Kidney tubule cell (primary cell): ENCODE measurements at regions not wholly inside any gene's neighbourhood (a gene's known extent, or its start where the extent isn't known, plus 50 kb on each side); places are given as distances from the start of the nearest gene placed in this dataset.

Experiments used
- DNase-seq: peaks from one replicate; pipeline ENCODE4 v3.0.0-alpha.2; 2018; ENCODE audit warnings: low spot score

DNA sequence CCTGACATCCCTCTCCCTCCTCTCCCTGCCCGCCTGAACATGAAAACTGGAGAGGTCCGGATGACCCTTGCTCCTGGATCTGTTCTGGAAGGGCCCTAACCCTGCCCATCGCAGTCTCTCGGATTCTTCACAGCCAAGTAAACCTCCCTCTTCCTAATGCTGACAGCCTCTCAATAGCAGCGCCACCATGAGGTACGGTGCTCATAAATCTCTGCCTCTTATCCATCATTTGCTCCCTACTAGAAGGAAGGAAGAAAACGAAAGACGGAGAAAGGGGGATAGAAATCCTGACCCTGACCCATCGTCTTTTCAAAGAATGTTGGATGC lies 257.9 kb downstream of the BCL11A start:
- no peak for DNase-seq

DNA sequence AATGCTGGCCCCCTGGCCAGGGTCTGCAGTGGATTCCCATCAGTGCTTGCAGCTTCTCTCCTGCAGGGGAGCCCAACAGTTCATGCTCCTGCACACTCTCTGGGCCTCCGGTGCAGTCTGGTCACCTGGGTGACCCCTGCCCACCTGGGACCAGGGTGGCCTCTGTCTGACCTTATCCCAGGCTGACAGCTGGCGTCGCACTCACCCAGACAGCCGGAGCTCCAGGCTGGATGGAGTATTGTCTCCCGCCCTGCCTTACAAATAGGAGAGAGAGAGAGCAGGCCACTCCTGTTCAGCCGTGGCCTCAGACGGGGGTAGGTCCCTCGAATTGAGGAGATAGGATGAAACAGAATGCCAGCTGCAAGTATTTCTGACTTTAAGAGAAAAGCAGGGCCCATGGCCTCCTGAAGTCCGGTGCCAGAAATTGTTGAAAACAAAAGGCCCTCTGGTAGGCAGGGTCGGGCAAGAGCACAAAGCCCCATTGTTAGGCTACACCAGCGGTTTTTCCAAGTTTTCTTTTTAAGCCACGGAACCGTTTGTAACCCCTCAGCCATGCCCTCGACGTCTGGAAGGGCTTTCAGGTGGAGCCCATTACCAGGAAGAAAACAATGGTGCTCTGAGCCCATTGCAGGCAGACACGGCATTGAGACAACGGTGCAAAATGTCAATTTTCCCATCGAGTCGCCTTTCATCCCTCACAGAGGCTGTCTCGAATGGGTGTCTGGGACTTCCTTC lies 258.4 kb downstream of the BCL11A start:
- DNase-seq = no peak

DNA sequence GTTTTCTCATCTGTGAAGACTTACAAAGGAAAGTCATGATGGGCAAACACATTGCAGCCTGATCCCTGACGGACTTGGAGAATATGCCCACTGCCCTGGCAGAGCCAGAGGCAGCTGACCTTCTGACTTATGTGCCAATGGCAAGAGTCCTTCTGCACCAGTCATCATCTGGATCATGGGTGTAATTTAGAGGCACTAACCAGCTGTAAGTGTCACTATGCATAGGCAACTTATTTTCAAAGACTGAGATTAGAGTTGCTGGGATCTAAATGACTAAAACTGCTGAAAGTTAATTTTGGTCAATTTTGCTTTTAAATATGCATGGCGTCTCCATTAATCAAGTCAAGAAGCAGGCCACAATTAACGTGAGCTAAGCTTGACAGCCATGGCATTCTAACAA lies 261.2 kb downstream of the BCL11A start:
- DNase-seq = no peak

DNA sequence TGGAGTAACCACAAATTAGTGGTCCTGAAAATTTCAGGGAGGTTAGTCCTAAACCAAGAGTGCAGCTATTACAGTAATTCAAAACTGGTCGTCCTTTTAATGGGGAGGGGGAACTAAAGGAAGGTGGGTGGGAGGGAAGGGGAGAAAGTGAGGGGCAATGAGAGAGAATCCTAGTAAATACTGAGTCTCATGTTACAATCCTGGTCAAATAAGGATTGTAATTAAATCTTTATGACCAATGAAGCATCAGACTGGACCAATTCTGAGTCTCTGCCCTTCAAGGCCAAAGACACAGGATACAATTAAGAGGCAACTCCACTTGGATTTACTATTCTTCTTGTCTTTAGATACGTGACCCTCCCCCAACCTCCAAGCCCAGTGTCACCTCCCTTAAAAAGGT lies 262.9 kb downstream of the BCL11A start:
- DNase-seq = no peak

DNA sequence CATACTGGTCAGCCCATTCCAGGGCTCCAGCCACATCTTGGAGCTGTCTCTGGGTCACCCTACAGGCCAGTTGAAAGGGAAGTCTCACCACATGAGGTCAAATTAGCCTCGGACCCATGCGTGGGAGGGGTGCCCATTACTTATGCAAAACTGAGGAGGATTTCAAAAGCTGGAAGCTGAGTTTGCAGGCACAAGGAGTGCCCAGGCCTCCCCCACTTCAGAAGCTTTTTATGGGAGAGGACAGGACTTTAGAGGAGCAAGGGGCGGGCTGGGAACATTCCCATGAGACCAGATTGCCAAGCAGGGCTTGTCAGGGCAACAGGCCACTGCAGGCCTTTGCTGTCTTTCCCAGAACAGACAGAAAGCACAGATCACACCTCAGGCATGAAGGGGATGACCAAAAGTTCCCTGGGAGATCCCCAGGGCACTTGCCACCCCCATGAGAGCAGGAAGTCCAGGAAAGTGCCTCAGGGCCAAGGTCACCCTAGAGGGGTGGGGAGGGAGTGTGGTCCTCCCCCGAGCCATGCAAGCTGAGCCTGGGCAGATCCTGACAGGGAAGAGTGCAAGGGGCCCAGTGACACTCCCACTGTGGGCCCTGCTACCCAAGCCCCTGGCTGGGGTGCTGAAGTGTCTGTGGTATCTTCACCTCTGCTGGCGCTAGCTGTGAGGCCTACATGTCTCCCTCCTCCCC lies 267.7 kb downstream of the BCL11A start:
- DNase-seq = no peak

DNA sequence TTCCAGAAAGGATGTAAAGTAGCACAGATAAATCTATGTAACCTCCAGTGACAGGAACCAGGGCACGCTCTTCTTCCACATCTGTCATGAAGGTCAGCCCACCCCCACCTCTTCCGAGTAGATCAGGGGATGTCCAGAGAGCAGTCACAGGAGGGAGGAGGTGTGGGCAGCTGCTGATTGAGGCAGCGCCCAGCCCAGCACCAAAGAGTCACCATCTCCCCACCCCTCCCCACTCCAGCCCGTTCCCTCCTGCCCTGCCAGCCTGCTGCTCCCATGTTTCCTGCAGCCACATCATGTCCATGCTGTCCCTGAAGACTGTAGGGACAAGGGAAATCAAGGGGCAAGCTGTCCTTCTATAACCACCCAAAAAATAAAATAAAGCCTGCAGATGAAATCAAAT lies 269.8 kb downstream of the BCL11A start:
- no peak for DNase-seq

DNA sequence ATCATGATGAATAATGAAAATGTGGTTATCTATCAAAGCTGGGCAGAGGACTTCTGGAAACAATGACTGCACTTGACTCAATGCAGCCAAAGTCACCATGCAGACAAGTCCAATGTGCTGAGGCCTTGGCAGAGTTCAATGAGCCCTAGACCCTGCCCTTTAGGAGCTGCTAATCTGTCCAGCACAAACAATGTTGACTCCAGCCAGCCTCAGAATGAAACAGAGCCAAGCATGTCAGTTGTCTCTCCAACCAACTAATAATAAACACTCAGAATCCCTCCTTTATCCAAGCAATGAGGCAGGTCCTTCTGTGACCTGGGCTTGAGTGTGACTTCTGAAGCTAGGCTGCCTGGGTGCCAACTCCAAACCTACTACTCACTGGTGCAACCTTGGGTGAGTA lies 270.6 kb downstream of the BCL11A start:
- DNase-seq = no peak

DNA sequence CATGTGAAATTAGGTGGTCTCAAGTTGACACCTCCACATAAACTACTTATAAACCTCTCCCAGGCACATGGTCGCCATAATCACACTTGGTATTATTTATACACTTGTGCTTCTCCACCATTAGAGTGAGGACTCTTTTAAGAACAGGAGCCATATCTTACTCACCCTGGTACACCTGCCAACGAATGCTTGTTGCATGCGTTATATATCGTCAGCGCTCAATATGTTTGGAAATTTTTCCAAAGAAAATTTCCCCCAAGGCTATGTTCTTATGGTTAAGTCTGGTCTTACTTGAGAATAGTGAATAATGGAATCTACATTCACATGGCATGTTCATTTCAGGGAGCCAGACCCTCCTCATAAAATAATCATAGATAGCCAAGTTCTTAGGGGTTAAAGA lies 271.7 kb downstream of the BCL11A start:
- no peak for DNase-seq

DNA sequence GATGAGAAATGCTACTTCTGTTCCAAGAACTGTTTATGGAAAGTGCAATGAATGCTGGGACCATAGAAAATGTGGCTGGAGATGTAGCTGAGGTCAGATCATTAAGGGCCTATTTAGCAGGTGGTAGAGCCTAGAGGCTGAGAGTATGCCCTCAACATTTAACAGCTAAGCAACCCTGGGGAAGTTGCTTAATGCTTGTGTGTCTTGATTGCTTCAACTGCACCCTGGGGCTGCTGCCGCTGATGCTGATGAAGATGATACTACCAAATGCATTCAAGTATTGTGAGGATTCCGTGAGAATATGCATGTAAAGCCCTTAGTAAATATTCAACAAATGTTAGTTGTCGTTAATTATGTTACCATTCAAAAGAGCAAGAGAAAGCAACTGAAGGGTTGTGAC lies 273.2 kb downstream of the BCL11A start:
- DNase-seq = no peak

DNA sequence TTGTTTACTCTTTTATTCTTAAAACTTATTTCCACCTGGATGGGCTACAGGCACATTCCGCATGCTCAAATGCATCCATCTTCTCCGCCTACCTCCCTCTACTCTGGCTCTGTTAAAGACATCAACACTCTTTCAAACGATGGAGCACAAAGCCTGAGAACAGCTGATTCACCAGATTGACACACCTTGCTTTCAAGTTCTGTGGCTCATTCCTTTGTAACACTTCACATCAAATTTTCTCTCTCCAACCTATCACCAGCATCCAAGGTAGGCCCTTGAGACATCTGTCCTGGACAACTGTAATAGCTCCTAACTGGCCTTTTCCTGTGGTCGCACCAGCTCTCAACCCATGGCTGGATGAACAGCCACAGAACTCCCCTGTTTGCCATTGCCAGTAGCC lies 274.5 kb downstream of the BCL11A start:
- DNase-seq = no peak

DNA sequence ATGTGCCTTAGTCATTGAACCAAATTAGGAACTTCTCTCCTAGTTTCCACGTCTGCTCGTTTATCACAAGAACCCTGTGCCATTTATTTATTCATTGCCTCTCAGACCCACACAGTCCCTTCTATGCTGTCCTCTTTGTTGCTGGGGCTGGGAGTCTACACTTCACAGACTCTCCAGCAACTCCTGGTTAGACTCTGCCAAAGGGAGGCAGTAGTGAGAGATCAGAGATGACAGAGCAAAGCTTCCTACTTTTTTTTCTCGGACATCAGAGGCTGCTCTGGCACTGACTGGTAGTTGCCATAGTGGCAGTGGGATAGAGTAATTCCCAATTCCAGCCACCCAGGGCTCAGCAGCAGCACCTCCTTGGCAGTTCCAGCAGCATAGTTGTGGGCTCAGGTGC lies 277.5 kb downstream of the BCL11A start:
- DNase-seq = no peak

DNA sequence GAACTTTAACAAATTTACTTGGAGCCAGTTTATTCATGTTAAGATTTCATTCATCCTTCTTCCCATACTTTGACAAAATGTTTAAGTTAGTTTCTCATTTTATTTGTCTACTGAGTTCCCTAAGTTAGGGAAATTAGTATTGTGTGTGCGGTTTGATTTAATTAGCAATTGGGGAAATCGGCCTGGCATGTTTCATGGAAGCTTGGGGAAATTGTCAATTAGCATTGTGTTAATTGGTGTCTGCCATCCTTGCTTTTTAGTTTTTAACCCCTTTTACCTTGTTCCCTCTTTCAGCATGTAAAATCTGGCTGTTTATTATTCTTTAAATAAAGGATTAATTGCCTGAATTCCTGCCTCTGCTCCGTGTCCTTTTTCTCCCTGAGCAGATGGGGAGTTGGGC lies 279.6 kb downstream of the BCL11A start:
- no peak for DNase-seq

DNA sequence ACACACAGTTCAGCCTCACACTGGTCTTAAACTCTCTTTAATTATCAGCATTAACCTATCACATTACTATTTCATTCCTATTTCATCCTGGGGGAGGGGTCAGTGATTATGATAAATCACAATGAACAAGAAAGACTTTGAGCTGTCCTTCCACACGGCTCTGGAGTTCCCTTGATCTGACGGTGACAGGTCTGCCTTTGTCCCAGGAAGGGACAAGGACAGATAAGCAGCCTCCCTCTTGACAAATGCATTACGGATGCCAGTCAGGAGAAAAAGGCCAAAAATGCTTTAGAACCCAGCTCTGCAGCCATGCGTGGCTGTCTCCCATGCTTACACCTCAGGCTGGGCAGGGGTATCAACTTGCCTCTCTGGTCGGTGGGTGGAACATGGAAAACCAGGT lies 281.7 kb downstream of the BCL11A start:
- no peak for DNase-seq

DNA sequence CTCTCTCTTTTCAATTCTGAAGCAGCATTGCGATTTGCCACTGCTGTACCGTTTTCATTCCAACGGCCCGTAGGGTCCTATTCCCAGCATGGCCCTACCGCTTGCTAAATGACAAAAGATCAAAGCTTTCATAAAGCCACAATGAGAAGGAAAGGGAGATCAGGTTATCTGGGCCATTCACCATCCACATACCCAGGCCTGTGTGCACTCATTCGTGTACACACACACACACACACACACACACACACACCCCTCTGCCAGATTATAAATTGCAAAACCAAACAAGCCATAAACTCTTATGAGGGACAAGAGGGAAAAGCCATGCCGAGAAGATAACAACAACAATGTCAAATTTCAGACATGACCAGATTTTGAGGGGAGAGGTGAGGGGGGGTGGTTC lies 282.3 kb downstream of the BCL11A start:
- DNase-seq = no peak

DNA sequence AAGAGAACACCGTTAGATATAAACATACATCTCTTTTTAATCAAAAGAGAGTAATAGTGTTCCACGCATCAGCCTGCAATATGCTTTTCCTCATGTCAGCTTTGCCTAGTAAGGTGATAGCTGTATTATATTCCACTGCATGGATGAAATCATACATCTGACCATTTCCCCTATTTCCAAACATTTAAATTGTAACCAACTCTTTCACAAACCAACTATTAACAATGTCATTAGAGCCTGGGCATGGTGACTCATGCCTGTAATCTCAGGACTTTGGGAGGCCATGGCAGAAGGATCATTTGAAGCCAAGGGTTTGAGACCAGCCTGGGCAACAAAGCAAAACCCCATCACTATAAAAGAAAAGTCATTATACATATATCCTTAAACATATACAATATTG lies 284.8 kb downstream of the BCL11A start:
- no peak for DNase-seq

DNA sequence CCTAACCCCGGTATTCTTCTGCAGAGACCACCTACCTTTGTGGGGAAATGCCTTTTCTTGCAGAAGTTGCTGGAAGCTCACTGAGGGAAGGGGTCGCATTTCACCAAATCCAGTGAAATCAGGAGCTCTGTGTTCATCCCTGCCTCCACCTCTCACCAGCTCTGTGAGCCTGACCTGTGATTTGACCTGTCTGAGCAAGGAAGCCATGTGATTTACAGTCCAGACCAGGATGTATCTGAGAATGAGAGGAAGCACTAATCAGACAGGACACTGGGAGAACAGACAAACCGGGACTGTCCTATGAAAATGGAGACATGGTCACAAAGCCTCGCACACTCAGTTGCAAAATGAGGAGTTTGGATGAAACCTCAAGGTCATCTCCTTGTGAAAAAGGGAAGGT lies 285.4 kb downstream of the BCL11A start:
- DNase-seq = no peak

DNA sequence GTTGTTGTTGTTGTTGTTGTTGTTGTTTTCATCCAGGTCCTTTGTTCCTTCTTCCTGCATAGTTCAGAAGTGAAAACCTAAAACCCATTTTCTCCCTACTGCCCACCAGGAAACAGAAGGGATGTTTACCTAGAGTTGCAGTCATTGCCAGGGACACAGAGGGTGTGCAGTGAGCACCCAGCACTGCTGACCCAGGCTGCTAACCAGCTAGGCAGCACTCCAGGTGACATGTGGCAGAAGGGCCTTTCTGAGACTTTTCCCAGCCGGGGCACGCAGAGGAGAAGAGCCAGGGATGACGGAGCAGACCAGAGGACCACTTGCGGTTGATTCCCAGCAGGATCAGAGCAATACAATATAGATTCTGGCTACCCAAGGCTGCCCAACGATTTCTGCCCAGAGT lies 286.3 kb downstream of the BCL11A start:
- DNase-seq = no peak

DNA sequence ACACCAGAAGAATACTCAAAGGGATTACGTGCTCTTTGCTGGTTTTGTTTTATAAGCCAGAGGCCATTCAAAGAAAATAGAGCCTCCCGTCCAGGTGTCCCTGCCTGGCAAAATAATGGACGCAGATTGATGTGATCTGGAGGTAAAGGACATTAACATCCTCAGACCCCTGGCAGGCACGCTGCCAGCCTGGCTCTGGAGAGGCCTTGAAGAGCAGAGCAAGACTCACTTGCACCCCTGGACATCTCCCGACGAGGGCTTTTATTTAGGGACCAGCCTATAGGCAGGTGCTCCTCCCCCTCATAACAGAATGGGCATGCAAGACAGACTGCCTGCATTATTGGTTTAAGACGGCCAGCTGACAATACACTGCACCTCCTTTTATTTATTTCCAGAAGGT lies 291.3 kb downstream of the BCL11A start:
- DNase-seq = no peak

DNA sequence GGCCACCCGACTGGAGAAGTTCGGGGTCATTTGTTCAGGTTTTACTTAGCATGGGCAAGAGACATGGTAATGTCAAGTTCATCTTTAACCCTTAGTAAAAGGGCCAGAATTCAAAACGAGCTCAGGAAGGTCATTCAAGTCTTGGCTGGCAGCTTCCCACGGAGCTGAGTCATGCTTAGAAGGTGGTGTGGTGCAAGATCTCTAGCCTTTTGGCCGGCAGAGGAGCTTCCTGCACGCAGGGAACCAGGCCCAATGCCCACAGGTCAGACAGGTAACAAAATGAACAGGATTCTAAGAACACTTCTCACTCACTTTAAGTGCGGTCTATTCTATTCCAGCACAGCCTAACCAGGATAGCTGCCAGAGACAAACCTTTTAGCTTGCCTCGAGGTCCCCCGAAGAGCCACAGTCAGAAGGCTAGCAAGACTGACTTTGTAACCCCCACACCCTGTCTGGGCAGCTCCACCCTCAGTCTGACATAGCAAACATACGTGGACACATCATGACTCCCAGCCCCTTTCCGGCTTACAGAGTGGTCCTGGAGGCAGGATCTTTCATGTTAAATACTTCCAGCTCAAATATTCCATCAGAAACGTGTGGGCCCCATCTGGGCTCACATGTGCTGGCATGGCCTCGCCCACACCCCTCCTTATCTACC lies 292.7 kb downstream of the BCL11A start:
- peak; percentile 45 for DNase-seq

DNA sequence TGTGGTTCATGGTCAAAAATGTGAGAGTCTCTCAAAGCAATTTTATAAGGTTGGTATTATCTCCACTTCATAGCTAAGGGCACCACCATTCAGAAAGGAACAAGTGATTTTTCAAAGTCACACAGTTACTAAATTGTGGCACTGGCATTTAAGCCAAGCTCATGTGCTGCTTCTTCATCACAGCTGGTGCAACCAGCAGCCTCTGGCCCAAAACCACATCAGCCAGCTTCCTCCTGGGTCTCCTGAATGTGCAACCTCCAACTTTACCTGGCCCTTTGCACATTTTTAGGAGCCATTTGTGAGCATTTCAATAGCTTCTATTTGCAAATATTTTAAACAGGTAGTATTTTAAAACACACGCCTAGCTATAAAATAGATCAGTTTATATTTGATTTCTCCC lies 293.7 kb downstream of the BCL11A start:
- DNase-seq = no peak

DNA sequence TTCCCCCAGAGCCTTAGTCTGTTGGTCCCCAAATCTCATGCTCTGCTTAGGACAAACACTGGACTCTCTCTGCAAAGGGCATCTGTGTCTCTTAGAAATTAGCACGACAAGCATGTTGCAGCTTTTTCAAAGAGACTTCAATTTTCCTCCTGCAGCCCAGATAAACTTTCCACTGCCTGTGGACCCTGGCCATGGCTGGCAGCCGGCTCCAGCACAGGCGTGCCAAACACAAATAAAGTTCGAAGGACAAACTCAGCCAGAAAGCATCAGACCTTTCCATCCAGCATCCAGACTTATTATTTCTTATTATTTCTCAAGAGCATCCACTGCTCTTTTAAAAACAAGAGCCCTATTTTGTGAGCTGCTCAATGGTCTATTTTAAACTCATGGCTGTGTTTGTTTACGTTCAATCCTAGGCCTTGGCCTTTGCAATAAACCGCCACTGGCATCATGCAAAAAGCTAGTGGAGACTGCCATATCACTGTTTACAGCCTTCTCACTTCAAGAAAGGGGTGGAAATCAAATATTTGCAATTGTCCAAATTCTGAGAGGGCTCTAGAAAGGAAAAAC lies 300.8 kb downstream of the BCL11A start:
- no peak for DNase-seq

DNA sequence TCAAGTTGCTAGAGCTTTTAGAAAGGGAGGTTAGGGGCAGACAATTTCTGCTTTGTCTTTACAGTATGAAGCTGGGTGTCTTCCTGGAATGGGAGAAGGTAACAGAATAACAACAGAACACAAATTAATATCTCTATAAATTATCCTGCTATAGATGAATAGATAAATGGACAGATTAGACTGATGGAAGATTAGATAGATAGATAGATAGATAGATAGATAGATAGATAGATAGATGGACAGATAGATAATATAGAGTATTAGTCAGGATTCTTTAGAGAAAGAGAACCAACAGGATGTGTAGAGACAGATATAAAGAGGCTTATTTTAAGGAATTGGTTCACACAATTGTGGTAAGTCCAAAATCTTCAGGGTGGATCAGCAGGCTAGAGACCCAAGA lies 302.2 kb downstream of the BCL11A start:
- DNase-seq = no peak

DNA sequence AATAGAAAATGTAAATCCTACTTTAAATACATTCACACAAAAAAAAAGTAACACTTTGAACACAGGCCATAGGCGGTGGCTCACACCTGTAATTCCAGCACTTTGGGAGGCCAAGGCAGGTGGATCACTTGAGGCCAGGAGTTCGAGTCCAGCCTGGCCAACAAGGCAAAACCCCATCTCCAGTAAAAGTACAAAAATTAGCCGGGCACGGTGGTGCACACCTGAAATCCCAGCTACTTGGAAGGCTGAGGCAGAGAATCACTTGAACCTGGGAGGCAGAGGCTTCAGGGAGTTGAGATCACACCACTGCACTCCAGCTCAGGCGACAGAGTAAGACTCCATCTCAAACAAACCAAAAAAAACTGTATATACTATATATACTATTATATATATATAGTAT lies 303.6 kb downstream of the BCL11A start:
- no peak for DNase-seq
